ENCODE measurements at regions not wholly inside any gene's neighbourhood (a gene's known extent, or its start where the extent isn't known, plus 50 kb on each side); places are given as distances from the start of the nearest gene placed in this dataset.
"Not testable (repeated sequence)": the region's sequence is repeated elsewhere in the genome, so short reads cannot be mapped to it uniquely, and the experiment has no call there.

DNA sequence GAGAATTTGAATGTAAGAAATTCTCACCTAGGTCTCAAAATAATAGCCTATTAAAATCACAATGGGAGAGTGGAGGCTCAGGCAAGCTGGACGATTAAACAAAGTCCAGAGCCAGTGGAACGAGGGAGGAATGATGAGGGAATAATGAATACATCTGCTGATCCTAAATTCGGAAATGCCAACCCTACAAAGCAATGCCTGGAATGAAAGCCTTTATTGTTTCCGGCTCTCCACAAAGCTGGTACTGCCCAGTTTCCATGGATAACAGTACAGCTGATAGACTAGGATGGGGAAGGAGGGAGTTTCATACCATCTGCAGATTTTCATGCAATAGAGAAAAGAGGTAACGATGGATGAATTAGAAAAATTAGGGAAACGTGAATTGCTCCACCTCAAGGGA lies 356.1 kb downstream of the CBLN4 start:
- H3K27me3 ChIP-seq (replicated peaks; ENCODE audit: control insufficient read depth, insufficient read depth, low read length) = no peaks in the 10 kb centered on the region
- no peaks in the 10 kb centered on the region for H3K36me3 ChIP-seq (ENCODE audit: control insufficient read depth, insufficient read depth, low read length)
- H3K4me3 ChIP-seq (replicated peaks; ENCODE audit: low read depth, low read length) = no peak overlapping the region
- TF ChIP-seq, protein P1, sequence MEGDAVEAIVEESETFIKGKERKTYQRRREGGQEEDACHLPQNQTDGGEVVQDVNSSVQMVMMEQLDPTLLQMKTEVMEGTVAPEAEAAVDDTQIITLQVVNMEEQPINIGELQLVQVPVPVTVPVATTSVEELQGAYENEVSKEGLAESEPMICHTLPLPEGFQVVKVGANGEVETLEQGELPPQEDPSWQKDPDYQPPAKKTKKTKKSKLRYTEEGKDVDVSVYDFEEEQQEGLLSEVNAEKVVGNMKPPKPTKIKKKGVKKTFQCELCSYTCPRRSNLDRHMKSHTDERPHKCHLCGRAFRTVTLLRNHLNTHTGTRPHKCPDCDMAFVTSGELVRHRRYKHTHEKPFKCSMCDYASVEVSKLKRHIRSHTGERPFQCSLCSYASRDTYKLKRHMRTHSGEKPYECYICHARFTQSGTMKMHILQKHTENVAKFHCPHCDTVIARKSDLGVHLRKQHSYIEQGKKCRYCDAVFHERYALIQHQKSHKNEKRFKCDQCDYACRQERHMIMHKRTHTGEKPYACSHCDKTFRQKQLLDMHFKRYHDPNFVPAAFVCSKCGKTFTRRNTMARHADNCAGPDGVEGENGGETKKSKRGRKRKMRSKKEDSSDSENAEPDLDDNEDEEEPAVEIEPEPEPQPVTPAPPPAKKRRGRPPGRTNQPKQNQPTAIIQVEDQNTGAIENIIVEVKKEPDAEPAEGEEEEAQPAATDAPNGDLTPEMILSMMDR (IDR thresholded peaks at IDR 0.05; ENCODE audit: insufficient read depth, low read length, poor library complexity, severe bottlenecking) = no peak
- no peak for DNase-seq (ENCODE audit: extremely low read depth, insufficient read length)

DNA sequence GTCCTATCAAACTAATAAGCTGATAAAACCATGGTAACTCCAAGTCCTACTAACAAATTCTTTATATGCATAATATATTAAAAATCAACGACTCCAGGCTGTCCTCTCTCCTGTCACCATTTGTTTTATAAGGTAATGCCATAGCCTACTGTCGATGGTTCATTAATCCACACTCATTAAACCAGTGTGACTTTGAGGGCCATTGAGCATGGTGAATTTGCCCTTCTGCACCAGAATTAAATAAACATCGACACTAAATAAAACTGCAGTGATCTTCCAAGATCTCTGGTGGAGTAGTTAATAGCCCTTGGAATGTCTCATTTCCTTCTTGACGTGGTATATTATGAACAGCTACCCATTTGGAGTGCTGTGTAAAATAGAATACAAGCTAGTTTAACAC lies 358.5 kb downstream of the CBLN4 start:
- no peaks in the 10 kb centered on the region for H3K36me3 ChIP-seq (ENCODE audit: control insufficient read depth, insufficient read depth, low read length)
- TF ChIP-seq, protein P1 (IDR thresholded peaks at IDR 0.05; ENCODE audit: insufficient read depth, low read length, poor library complexity, severe bottlenecking) = no peak
- no peak for DNase-seq (ENCODE audit: extremely low read depth, insufficient read length)
- H3K27me3 ChIP-seq (replicated peaks; ENCODE audit: control insufficient read depth, insufficient read depth, low read length) = no peaks in the 10 kb centered on the region
- H3K4me3 ChIP-seq (replicated peaks; ENCODE audit: low read depth, low read length) = no peak overlapping the region

DNA sequence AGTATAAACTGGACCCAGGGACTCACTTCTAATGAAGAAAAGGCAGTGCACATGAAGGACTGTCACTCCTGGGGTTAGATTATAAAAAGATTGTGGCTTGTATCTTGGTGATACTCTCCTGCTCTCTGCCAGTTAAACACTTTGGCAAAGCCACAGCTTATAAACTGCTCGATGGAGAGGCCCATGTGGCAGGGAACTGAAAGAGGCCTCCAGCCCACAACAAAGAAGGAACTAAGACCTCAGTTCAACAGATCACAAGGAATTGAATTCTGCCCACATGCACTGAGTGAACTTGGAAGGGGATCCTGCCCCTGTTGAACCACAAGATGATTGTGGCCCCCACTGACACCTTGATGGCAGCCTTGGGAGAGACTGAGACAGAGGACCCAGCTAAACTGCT lies 363.8 kb downstream of the CBLN4 start:
- Histone ChIP-seq H3K36me3 (ENCODE audit: control insufficient read depth, insufficient read depth, low read length) (no peaks in the 10 kb centered on the region), H3K27me3 (replicated peaks; ENCODE audit: control insufficient read depth, insufficient read depth, low read length) (no peaks in the 10 kb centered on the region), H3K4me3 (replicated peaks; ENCODE audit: low read depth, low read length) (no peak overlapping the region)
- no peak for DNase-seq (ENCODE audit: extremely low read depth, insufficient read length)
- TF ChIP-seq, protein P1 (IDR thresholded peaks at IDR 0.05; ENCODE audit: insufficient read depth, low read length, poor library complexity, severe bottlenecking) = no peak

DNA sequence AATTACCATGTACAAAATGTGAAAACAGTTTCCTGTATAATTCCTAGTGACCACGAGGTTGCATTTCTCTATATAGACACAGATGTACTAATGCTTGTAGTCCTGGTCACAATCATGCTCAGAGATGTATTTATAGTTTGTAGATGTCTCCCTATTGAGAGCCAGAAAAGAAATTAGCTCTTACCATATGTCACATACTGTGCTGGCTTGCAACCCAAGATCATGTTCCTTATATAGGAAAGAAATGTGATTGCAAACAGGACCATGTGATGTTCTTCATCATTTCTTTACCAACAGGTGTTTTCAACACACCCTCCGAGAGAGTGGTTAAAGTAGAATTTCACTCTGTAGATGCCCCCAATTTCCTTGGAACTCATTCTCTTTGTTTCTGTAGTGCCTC lies 369.4 kb downstream of the CBLN4 start:
- Histone ChIP-seq H3K27me3 (replicated peaks; ENCODE audit: control insufficient read depth, insufficient read depth, low read length) (no peaks in the 10 kb centered on the region), H3K36me3 (ENCODE audit: control insufficient read depth, insufficient read depth, low read length) (no peaks in the 10 kb centered on the region), H3K4me3 (replicated peaks; ENCODE audit: low read depth, low read length) (no peak overlapping the region)
- DNase-seq (ENCODE audit: extremely low read depth, insufficient read length) = no peak
- TF ChIP-seq, protein P1 (IDR thresholded peaks at IDR 0.05; ENCODE audit: insufficient read depth, low read length, poor library complexity, severe bottlenecking) = no peak

DNA sequence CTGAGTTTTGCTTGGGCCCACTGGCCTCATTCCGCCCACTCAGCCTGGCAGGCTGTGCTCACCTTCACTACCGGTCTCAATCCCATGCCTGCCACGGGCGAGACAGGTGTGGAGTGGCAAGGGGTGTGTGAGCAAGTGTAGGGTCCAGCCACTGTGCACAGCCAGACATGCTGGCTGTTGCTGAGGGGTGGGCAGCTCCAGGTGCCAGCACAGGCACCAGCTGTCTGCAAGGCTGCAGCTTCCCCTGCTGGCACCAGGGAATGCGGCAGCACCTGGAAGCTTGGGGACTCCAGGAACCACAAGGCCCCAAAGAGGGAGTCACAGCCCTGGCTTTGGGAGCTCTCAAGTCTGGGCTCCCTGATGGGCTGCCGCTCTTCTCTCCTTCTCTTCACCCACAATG lies 372.7 kb downstream of the CBLN4 start:
- Histone ChIP-seq H3K36me3 (ENCODE audit: control insufficient read depth, insufficient read depth, low read length) (no peaks in the 10 kb centered on the region), H3K4me3 (replicated peaks; ENCODE audit: low read depth, low read length) (no peak overlapping the region), H3K27me3 (replicated peaks; ENCODE audit: control insufficient read depth, insufficient read depth, low read length) (no peaks in the 10 kb centered on the region)
- TF ChIP-seq, protein P1 (IDR thresholded peaks at IDR 0.05; ENCODE audit: insufficient read depth, low read length, poor library complexity, severe bottlenecking) = no peak
- DNase-seq (ENCODE audit: extremely low read depth, insufficient read length) = no peak

DNA sequence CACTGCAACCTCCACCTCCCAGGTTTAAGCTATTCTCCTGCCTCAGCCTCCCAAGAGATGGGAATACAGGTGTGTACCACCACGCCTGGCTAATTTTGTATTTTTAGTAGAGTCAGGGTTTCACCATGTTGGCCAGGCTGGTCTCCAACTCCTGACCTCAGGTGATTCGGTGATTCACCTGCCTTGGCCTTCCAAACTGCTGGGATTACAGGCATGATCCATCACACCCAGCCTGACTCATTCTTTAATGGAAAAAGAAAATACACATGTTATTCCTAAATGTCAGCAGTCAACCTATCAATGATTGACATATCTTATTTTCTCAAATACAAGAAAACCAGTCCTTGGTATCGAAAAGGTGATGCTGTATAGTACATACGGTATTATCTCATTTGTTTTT lies 376.2 kb downstream of the CBLN4 start:
- not testable (repeated sequence) for H3K4me3 ChIP-seq (replicated peaks; ENCODE audit: low read depth, low read length); DNase-seq (ENCODE audit: extremely low read depth, insufficient read length); H3K27me3 ChIP-seq (replicated peaks; ENCODE audit: control insufficient read depth, insufficient read depth, low read length); H3K36me3 ChIP-seq (ENCODE audit: control insufficient read depth, insufficient read depth, low read length)
